RWPE2 (cell line): ENCODE measurements at regions not wholly inside any gene's neighbourhood (a gene's known extent, or its start where the extent isn't known, plus 50 kb on each side); places are given as distances from the start of the nearest gene placed in this dataset.

Source experiments
- ATAC-seq: fragments of 200-7000 bp; cut with Tn5 transposase; 3 replicates; pipeline ENCODE4 v1.9.1; 2021; ENCODE audit warnings: low read depth
- DNase-seq: peaks from one replicate; pipeline ENCODE4 v3.0.0-alpha.2; 2020; ENCODE audit warnings: low spot score
- H3K27ac ChIP-seq: fragments of 450-650 bp; 2 replicates; pipeline ENCODE4 v1.5.1; 2017; ENCODE audit warnings: mild to moderate bottlenecking; ENCODE audit not compliant: poor library complexity, severe bottlenecking
- H3K27me3 ChIP-seq: fragments of 250-450 bp; sonication (Bioruptor Pico); 2 replicates; pipeline ENCODE4 v1.5.1; 2021; ENCODE audit warnings: mild to moderate bottlenecking, moderate library complexity; ENCODE audit not compliant: insufficient read depth, poor library complexity, severe bottlenecking
- H3K36me3 ChIP-seq: fragments of 250-450 bp; sonication (Bioruptor Pico); 2 replicates; pipeline ENCODE4 v1.5.1; 2020; ENCODE audit warnings: low read depth, mild to moderate bottlenecking, moderate library complexity
- H3K4me1 ChIP-seq: fragments of 250-450 bp; sonication (Bioruptor Pico); 2 replicates; pipeline ENCODE4 v1.5.1; 2021; ENCODE audit warnings: mild to moderate bottlenecking, moderate library complexity; ENCODE audit not compliant: insufficient read depth, poor library complexity, severe bottlenecking
- H3K4me3 ChIP-seq: fragments of 250-450 bp; sonication (Bioruptor Pico); 2 replicates; pipeline ENCODE4 v1.5.1; 2021; ENCODE audit warnings: mild to moderate bottlenecking, moderate library complexity; ENCODE audit not compliant: severe bottlenecking
- H3K9me3 ChIP-seq: fragments of 250-450 bp; sonication (Bioruptor Pico); 2 replicates; pipeline ENCODE4 v1.5.1; 2021; ENCODE audit warnings: mild to moderate bottlenecking, moderate library complexity; ENCODE audit not compliant: severe bottlenecking
- TF ChIP-seq, protein P1 (sequence below): fragments of 450-650 bp; IDR thresholded peaks from one replicate; pipeline ENCODE4 v1.5.1; 2017; ENCODE audit warnings: mild to moderate bottlenecking, moderate library complexity; ENCODE audit not compliant: poor library complexity, severe bottlenecking

DNA sequence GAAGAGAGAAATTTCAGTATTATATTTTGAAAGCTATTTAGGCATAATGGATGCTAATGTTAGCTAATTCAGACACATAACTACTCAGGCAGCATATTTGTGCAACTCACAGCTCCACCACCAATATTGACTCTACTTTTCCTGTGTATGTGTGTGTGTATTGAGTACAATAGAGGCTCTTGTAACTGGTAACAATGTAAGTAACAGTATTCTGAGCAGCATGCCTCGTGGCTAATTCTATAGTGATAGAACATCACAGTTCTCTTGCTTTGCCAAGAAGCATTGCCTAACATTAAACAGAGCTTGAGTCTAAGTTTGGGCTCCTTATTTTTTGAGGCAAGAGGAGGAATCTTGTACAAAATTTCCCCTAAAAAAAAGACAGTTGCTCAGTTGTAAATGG lies 98.6 kb upstream of the ARHGEF26 start:
- no peak overlapping the region for H3K4me3 ChIP-seq
- H3K4me1 ChIP-seq = no peaks in the 10 kb centered on the region
- no peaks in the 10 kb centered on the region for H3K27me3 ChIP-seq
- no peak overlapping the region for H3K27ac ChIP-seq
- no peaks in the 10 kb centered on the region for H3K9me3 ChIP-seq
- no peaks in the 10 kb centered on the region for H3K36me3 ChIP-seq
- TF ChIP-seq, protein P1, sequence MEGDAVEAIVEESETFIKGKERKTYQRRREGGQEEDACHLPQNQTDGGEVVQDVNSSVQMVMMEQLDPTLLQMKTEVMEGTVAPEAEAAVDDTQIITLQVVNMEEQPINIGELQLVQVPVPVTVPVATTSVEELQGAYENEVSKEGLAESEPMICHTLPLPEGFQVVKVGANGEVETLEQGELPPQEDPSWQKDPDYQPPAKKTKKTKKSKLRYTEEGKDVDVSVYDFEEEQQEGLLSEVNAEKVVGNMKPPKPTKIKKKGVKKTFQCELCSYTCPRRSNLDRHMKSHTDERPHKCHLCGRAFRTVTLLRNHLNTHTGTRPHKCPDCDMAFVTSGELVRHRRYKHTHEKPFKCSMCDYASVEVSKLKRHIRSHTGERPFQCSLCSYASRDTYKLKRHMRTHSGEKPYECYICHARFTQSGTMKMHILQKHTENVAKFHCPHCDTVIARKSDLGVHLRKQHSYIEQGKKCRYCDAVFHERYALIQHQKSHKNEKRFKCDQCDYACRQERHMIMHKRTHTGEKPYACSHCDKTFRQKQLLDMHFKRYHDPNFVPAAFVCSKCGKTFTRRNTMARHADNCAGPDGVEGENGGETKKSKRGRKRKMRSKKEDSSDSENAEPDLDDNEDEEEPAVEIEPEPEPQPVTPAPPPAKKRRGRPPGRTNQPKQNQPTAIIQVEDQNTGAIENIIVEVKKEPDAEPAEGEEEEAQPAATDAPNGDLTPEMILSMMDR = no peak
- DNase-seq = no peak
- 0 out of 3 replicates have a peak, but pooled peaks have one; percentile 10 for ATAC-seq

DNA sequence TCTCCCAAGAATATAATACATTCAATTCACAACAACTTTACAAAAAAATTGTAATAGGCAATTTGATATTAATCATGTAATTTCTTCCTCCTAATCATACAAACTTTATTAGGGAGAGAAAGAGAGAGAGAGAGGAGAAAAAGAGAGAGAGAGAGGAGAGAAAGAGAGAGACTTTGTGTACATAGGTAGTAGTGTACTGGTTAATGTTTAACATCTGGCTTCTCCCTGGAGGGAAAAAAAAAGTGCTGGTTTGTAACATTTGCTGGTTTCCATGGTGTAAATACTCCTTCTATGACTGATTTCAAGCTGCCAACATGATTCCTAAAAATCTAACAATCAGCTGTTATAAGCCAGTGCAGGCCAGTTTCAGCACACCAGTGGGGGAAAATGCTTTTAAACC lies 98.0 kb upstream of the ARHGEF26 start:
- H3K4me3 ChIP-seq = no peak overlapping the region
- TF ChIP-seq, protein P1 = no peak
- no peak for DNase-seq
- H3K4me1 ChIP-seq = no peaks in the 10 kb centered on the region
- no peaks in the 10 kb centered on the region for H3K27me3 ChIP-seq
- H3K36me3 ChIP-seq = no peaks in the 10 kb centered on the region
- no peaks in the 10 kb centered on the region for H3K9me3 ChIP-seq
- ATAC-seq = no peak
- no peak overlapping the region for H3K27ac ChIP-seq

DNA sequence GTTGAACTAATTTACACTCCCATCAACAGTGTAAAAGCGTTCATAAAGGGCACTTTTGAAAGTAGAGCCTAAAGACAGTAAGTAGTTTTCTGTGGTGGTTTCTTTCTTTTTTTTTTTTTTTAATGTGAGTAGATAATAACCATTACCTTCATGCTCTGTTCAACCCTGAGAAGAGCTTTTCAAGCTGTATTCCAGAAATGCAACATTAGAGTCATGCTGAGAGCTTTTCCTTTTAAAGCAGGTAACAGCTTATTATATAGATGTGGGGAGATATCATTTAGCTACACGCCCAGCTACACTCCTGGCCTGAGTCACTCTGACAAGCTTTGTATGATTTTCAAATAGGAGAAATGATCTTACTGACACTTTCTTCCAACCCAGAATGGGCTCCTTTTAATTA lies 96.2 kb upstream of the ARHGEF26 start:
- no peak for ATAC-seq

DNA sequence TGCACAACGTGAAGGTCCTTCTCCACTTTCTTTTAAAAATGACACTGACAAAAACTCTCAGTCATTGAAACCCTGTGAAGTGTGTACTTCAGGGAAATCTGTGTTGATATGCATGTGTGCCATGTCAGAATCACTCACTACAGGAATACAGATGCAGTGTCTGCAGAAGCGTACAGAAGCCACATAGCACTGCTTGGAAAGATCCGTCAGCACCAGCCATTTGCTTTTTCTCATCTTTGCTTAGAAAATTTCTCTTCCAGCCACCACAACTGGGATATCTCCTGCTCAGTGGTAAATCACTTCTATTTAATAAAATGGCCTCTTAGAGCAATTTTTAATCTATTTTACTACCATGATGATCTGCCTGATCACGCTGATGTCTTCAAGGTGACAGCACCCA lies 91.3 kb upstream of the ARHGEF26 start:
- no peak overlapping the region for H3K4me3 ChIP-seq
- H3K9me3 ChIP-seq = no peaks in the 10 kb centered on the region
- H3K36me3 ChIP-seq = no peaks in the 10 kb centered on the region
- TF ChIP-seq, protein P1 = no peak
- no peak overlapping the region for H3K27ac ChIP-seq
- H3K4me1 ChIP-seq = no peaks in the 10 kb centered on the region
- H3K27me3 ChIP-seq = no peaks in the 10 kb centered on the region
- no peak for DNase-seq
- no peak for ATAC-seq

More for the DNA sequence above, 96.2 kb upstream of the ARHGEF26 start:
- no peaks in the 10 kb centered on the region for H3K9me3 ChIP-seq
- H3K27ac ChIP-seq = no peak overlapping the region
- TF ChIP-seq, protein P1 = no peak
- no peak overlapping the region for H3K4me3 ChIP-seq
- no peaks in the 10 kb centered on the region for H3K27me3 ChIP-seq
- no peak for DNase-seq
- no peaks in the 10 kb centered on the region for H3K36me3 ChIP-seq
- H3K4me1 ChIP-seq = no peaks in the 10 kb centered on the region

DNA sequence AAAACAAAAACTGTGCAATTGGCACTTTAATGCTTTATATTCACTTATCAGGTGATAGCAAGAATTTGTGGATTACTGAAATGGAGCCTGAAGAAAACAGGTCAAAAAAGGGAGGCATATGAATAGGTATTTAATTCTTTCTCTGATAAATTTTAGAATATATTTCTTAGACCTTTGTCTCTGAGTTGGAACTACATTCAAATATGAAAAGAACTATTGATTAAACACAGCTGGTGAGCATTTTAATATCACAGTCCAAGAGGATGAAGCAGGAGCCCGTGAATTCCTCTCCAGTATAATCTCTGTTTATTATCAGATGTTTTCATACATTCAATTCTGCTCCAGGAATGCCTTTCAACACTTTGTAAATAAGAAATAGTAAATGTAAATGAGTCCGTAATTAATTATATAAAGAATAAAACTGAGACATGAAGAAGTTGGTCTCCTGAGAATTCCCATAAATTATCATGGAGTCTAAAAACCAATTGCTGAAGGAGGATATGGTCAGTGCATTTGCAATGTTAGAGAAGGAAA lies 86.3 kb upstream of the ARHGEF26 start:
- DNase-seq = no peak
- H3K36me3 ChIP-seq = no peaks in the 10 kb centered on the region
- H3K27ac ChIP-seq = no peak overlapping the region
- TF ChIP-seq, protein P1 = no peak
- H3K4me1 ChIP-seq = no peaks in the 10 kb centered on the region
- H3K4me3 ChIP-seq = no peak overlapping the region
- no peaks in the 10 kb centered on the region for H3K9me3 ChIP-seq
- no peak for ATAC-seq
- no peaks in the 10 kb centered on the region for H3K27me3 ChIP-seq
